ENCODE measurements at regions not wholly inside any gene's neighbourhood (a gene's known extent, or its start where the extent isn't known, plus 50 kb on each side); places are given as distances from the start of the nearest gene placed in this dataset.
"Not testable (repeated sequence)": the region's sequence is repeated elsewhere in the genome, so short reads cannot be mapped to it uniquely, and the experiment has no call there.

DNA sequence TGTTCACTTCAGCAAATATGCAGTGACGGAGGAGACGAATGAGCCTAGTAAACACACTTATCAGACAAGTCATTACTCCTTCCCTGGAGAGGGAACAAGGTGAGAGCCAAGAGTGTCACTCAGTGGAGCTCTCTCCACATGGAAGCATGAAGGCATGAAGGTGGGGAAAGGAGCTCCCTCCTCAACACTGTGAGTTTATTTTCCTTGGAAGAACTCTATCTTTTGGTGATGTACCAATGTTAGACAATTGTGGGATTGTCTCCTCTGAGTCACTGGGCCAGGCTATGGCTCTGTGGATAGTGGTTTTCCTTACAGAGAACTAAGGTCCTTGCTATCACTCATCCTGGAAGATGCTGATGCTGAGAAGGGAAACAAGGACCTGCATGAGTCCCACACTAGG, 200.2 kb downstream of the CPEB2 start (continued):
- TF ChIP-seq, protein P1, sequence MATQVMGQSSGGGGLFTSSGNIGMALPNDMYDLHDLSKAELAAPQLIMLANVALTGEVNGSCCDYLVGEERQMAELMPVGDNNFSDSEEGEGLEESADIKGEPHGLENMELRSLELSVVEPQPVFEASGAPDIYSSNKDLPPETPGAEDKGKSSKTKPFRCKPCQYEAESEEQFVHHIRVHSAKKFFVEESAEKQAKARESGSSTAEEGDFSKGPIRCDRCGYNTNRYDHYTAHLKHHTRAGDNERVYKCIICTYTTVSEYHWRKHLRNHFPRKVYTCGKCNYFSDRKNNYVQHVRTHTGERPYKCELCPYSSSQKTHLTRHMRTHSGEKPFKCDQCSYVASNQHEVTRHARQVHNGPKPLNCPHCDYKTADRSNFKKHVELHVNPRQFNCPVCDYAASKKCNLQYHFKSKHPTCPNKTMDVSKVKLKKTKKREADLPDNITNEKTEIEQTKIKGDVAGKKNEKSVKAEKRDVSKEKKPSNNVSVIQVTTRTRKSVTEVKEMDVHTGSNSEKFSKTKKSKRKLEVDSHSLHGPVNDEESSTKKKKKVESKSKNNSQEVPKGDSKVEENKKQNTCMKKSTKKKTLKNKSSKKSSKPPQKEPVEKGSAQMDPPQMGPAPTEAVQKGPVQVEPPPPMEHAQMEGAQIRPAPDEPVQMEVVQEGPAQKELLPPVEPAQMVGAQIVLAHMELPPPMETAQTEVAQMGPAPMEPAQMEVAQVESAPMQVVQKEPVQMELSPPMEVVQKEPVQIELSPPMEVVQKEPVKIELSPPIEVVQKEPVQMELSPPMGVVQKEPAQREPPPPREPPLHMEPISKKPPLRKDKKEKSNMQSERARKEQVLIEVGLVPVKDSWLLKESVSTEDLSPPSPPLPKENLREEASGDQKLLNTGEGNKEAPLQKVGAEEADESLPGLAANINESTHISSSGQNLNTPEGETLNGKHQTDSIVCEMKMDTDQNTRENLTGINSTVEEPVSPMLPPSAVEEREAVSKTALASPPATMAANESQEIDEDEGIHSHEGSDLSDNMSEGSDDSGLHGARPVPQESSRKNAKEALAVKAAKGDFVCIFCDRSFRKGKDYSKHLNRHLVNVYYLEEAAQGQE (IDR thresholded peaks at IDR 0.05; ENCODE audit: borderline replicate concordance): no peak
- TF ChIP-seq POLR2AphosphoS5 (IDR thresholded peaks at IDR 0.05): no peak

DNA sequence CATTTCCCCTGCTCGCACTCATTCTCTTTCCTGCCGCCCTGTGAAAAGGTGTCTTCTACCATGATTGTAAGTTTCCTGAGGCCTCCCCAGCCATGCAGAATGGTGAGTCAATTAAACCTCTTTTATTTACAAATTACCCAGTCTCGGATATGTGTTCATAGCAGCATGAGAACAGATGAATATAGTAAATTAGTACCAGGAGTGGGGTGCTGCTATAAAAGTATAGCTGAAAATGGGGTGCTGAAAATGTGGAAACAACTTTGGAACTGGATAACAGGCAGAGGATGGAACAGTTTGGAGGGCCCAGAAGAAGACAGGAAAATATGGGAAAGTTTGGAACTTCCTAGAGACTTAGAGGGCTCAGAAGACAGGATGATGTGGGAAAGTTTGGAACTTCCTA, 204.2 kb downstream of the CPEB2 start:
- not testable (repeated sequence) for H3K36me3 ChIP-seq (ENCODE audit: insufficient read depth, low read length); H3K27ac ChIP-seq (ENCODE audit: low read length); H4K20me1 ChIP-seq (ENCODE audit: insufficient read depth); H3K9me3 ChIP-seq (ENCODE audit: low read length); H2AFZ ChIP-seq (ENCODE audit: low read depth, low read length); H3K4me3 ChIP-seq (ENCODE audit: low read length); H3K79me2 ChIP-seq (replicated peaks; ENCODE audit: insufficient read depth, low read length); H3K9ac ChIP-seq (ENCODE audit: low read length); H3K9me2 ChIP-seq (ENCODE audit: insufficient read depth, low read length); H3K4me2 ChIP-seq (ENCODE audit: low read length); H3K27me3 ChIP-seq (ENCODE audit: insufficient read depth, low read depth, low read length); H3F3A ChIP-seq (ENCODE audit: insufficient read depth, low read length, poor library complexity, severe bottlenecking)

DNA sequence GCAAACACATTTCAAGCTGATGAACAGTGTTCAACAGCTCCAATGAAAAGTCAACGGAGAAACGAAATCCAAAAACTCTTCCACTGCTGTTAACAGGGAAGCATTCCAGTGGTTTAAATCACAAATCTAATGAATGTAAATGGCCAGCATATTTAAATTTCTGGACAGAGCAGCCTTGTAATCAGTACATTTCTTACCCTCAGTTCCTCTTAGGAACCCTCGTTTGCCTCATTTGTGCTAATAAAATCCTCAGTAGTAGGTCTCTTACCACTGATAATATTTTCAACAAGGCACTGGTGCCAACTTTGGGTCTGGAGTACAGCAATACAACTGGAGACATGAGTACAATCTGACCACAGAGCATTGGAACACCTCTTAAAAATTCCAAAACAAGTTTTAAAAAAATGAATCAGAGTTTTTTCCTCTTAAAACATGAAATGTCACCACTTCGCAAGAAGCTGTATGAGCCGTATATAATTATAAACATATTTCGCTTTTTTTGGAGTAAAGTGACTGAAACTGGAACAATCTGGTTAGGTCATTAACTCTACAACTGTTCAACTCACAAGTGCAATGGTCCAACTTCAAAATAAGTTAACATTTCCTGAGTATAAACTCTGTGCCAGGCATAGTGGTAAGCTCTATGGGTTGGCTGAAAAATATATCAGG, 211.2 kb downstream of the CPEB2 start:
- H3K79me2 ChIP-seq (replicated peaks; ENCODE audit: insufficient read depth, low read length): no peaks in the 10 kb centered on the region
- H4K20me1 ChIP-seq (ENCODE audit: insufficient read depth): no peaks in the 10 kb centered on the region
- no peaks in the 10 kb centered on the region for H3F3A ChIP-seq (ENCODE audit: insufficient read depth, low read length, poor library complexity, severe bottlenecking)
- no peaks in the 10 kb centered on the region for H3K9me2 ChIP-seq (ENCODE audit: insufficient read depth, low read length)
- no peak overlapping the region for H3K9ac ChIP-seq (ENCODE audit: low read length)
- H3K36me3 ChIP-seq (ENCODE audit: insufficient read depth, low read length): no peaks in the 10 kb centered on the region
- no peak for TF ChIP-seq RAD21 (conservative IDR thresholded peaks at IDR 0.05)
- no peak for TF ChIP-seq MXI1 (conservative IDR thresholded peaks at IDR 0.05; ENCODE audit: poor library complexity, severe bottlenecking)
- no peak for TF ChIP-seq EZH2 (IDR thresholded peaks at IDR 0.05; ENCODE audit: borderline replicate concordance, insufficient read depth, low read length, poor library complexity, severe bottlenecking)
- no peak for TF ChIP-seq SMC3 (conservative IDR thresholded peaks at IDR 0.05; ENCODE audit: poor library complexity)
- TF ChIP-seq, protein P2, sequence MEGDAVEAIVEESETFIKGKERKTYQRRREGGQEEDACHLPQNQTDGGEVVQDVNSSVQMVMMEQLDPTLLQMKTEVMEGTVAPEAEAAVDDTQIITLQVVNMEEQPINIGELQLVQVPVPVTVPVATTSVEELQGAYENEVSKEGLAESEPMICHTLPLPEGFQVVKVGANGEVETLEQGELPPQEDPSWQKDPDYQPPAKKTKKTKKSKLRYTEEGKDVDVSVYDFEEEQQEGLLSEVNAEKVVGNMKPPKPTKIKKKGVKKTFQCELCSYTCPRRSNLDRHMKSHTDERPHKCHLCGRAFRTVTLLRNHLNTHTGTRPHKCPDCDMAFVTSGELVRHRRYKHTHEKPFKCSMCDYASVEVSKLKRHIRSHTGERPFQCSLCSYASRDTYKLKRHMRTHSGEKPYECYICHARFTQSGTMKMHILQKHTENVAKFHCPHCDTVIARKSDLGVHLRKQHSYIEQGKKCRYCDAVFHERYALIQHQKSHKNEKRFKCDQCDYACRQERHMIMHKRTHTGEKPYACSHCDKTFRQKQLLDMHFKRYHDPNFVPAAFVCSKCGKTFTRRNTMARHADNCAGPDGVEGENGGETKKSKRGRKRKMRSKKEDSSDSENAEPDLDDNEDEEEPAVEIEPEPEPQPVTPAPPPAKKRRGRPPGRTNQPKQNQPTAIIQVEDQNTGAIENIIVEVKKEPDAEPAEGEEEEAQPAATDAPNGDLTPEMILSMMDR (IDR thresholded peaks at IDR 0.05; ENCODE audit: poor library complexity, severe bottlenecking): no peak
- no peak for TF ChIP-seq POLR2AphosphoS5 (IDR thresholded peaks at IDR 0.05)
- TF ChIP-seq, protein P1 (IDR thresholded peaks at IDR 0.05; ENCODE audit: borderline replicate concordance): no peak
- TF ChIP-seq TAF1 (IDR thresholded peaks at IDR 0.05; ENCODE audit: low read depth): no peak
- no peak for TF ChIP-seq EP300 (conservative IDR thresholded peaks at IDR 0.05; ENCODE audit: poor library complexity, severe bottlenecking)
- H3K27me3 ChIP-seq (ENCODE audit: insufficient read depth, low read depth, low read length): no peaks in the 10 kb centered on the region
- H3K27ac ChIP-seq (ENCODE audit: low read length): no peak overlapping the region
- H2AFZ ChIP-seq (ENCODE audit: low read depth, low read length): no peak overlapping the region
- H3K4me2 ChIP-seq (ENCODE audit: low read length): no peak overlapping the region
- no peaks in the 10 kb centered on the region for H3K9me3 ChIP-seq (ENCODE audit: low read length)
- no peak overlapping the region for H3K4me3 ChIP-seq (ENCODE audit: low read length)

All from neural cell (in vitro differentiated cells).